ENCODE measurements at regions not wholly inside any gene's neighbourhood (a gene's known extent, or its start where the extent isn't known, plus 50 kb on each side); places are given as distances from the start of the nearest gene placed in this dataset.
"Not testable (repeated sequence)": the region's sequence is repeated elsewhere in the genome, so short reads cannot be mapped to it uniquely, and the experiment has no call there.

DNA sequence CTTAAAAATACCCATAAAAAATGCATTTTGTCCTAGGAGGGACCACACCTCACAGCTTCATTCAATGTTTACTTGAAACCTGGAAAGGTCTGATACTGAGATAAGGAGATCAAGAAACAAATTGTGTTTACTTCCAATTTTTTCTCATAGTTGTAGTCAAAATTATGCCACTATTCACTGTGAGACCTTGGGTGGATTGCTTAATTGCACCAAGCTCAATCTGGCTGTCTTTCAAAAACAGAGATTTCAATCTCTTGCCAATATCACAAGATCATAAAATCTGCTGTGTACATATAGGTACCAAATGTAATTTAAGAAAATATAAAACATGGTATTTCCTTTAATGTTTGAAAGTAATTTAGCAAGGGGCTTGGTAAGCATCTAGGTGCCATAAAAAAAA lies 186.4 kb upstream of the THBS1 start:
- FAIRE-seq (no peak), DNase-seq (ENCODE audit: insufficient read length, low spot score) (no peak)

DNA sequence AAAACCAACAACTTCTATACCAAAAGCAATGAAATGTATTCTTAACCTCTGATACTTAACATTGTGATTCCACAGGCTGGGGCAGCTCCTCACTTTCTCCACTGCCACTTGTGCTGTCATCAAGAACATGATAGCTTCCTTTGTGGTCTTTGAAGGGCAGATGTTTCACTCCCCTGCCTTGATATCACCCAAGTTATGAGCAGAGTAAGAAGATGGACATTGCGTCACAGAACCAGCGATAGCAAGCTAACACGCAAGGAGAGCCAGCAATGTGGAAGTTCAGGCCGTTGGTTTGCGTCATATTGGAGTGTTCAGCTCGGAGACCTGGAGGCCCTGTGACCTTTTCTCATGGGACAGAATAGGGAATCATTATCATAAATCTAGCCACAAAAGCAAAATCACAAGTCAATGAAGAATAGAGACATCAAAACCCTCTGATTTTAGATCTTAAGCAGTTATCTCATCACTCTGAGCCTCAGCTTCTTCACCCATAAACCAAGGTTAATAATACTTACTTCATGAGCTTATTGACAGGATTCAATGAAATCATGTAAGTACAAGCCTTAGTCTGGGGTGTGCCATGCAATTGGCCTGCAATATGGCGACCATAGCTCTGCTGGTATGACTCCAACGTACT lies 183.8 kb upstream of the THBS1 start:
- FAIRE-seq (no peak), DNase-seq (ENCODE audit: insufficient read length, low spot score) (no peak)

DNA sequence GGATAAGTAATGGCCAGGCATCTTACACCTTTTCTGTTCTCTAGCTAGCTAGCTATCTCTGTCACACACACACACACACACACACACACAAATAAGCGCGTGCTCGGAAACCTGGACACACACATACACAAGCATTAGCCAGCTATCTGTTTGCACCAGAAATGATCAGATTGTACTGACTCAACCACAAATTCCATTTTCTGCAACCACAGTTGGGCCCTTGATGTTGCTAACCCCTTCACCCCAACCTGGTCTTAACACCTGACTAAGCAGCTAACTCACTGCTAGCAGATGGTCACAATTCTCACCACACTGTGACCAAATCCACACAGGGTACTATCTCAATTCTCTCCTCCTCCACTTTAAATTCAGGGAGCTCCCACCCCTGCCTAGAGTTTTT lies 183.0 kb upstream of the THBS1 start:
- DNase-seq (ENCODE audit: insufficient read length, low spot score) (no peak), FAIRE-seq (no peak)

DNA sequence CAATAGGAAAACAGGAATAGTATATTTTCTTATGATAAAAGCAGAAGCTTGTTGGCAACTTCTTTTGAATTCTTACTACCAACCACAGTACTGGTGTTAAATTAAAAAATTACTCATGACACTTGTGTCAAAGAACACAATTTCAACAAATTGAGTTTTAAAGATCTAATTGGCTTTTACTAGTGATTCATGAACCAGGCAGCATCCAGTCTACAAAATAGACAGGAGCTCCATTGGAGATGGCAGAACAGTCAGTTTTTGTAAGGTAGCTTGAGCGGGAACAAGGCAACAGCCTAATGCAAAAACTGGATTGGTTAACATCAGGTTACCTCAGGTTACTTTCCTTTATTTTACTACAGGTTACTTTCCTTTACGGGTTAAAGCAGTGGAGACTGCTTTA lies 181.3 kb upstream of the THBS1 start:
- FAIRE-seq (no peak), DNase-seq (ENCODE audit: insufficient read length, low spot score) (no peak)

DNA sequence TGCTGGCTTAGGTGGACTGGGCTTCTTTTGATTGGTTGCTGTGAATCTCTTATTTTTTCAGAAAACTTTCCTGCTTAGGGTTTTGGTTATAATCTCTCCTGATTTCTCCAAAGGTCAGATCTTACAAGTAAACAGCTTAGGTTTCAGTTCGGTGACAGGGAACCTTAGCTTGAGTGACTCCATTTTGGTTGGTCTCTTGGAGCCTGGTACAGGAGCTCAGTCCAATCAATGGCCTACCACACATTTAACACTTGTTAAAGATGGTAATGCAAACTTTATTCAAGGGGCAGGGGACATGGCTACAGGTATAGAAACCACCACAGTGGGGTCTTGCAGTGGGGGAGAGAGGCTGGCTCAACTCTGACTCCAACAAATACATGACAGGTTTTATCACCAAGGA lies 180.9 kb upstream of the THBS1 start:
- no peak for FAIRE-seq
- DNase-seq (ENCODE audit: insufficient read length, low spot score): no peak

DNA sequence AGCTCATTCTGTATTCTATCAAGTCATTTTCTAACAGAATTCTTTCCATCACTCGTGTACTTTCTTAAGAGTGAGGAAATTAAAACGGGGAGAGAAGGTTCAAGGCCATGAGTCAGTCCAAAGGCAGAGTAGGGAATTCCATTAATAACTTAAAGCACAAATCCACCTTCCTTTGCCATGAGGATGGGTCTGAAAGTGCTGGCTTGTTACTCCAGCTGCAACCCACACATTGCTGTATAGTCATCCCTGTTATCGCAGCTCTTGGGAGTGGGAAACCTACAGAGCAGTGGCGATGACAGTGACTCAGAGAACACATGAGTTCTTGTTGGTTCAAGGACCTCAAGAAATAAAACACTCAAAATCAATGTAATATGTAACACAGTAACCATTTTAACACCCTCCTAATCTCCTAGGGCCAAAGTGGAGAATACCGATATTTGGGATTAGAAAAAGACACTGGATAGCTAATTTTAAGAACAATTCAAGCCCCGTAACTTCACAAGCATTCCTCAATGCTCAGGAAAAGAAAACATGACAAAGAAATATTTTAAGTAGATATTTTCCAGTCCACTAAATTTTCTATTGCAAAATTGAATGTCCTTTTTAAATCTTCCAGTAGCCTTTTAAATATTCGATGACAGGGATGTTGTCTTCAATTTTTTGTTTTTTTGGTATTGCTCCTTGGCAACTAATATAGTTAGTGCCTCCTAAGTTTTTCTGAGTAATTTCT lies 179.9 kb upstream of the THBS1 start:
- FAIRE-seq (no peak), DNase-seq (ENCODE audit: insufficient read length, low spot score) (no peak)

DNA sequence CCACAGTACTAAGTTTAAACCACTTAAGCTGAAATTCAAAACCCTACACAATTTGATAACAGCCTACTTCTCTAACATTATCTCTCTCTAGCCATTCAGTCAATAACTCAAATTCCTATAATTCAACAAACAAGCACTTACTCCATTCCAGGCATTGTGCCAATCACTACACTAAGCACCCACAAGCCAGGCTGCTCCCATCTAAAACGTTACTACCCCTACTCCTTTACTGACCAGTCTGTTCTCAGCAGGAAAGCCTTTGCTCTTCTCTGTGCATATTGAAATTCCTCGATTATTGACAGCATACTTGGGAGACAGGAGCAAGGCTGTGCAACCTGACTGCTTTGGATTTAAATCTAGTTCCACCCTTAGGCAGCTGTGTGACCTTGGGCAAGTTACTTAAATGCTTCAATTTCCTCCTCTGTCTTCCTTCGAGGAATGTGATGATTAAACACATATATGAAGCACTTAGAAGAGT lies 177.2 kb upstream of the THBS1 start:
- FAIRE-seq: peak; percentile 57

DNA sequence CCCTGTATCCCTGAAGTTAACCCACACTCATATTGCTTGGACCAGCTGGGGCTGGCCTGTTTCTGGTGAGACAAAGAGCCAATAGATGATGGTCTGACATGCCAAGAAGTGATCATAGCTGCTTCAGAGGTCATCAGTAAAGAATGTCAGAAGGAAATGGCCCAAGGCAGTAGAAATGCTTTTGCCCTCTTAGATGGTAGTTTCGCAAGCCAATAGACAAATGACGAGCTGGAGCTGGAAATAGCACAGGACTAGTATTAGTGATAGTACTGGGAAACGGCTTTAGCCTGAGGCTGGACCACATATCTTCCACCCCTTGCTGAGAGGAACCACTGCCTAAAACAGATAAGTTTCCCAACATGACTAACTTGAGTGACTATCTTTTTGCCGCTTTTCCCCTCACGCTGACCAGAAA lies 176.1 kb upstream of the THBS1 start:
- peak; percentile 70 for FAIRE-seq
- DNase-seq (ENCODE audit: insufficient read length, low spot score): peak; percentile 72

More for the DNA sequence above, 177.2 kb upstream of the THBS1 start:
- no peak for DNase-seq (ENCODE audit: insufficient read length, low spot score)

DNA sequence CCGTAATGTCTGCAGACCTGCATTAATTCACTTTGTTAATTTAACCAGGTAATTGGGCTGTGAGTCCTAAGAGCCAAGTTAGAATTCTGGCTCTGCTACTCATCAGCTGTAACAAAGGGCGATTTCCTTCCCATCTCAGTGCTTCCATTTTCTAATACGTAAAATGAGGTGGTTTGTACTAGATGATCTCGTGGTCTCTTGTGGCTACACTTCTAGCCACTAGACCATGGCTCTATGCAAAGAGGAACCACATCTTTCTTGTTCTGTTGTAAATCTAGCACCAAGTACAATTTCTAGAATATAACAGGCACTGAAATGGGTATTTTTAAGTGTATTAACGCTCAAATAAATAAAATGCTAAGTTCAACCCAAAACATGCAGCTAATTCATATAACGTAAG lies 174.4 kb upstream of the THBS1 start:
- DNase-seq (ENCODE audit: insufficient read length, low spot score): no peak
- FAIRE-seq: no peak

DNA sequence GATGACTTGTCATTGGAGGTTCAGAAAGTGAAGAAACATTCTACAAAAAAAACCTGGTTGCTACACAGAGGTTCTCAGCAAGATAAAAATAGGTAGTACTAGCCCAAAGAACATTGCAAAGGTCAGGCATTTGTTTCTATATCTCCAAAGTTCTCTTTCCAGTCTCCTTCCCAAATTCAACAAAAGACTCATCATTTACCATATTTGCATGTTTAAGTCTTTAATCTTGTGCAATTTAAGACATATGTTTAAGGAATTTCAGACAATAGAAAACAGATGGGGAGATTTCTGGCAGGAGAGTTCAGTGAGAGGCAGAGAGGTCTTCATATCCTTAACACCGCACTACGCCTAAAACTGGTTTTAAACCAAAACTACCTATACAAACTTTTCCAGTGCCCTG lies 173.8 kb upstream of the THBS1 start:
- FAIRE-seq (no peak), DNase-seq (ENCODE audit: insufficient read length, low spot score) (no peak)

DNA sequence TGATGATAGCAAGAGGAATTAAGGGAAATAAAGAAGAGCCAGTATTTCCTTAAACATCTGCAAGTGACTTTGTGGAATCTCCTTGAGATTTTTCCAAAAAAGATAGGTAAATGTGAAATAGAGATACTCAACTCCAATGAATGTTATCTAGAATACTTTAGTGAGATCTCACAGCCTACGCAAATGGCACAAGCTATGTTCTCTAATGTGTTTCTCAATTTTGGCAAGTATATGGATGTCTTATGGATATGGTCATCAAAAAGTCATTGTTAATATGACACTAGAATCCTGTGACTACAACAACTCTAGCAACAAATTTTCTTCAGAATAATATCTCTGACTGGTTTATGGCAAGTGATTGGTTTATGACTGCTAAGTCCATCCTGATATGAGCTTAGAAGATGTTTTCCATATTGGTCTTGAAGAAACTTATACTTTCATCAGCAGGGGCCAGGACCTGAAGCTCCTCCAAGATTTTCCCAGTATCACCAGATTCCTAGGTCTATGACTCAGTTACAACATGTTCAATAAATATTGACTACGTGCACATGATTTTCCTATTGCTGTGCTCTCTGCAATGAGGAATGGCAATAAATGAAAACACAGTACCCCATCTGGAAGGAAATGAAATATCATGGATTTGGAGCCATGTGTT lies 170.9 kb upstream of the THBS1 start:
- no peak for FAIRE-seq

DNA sequence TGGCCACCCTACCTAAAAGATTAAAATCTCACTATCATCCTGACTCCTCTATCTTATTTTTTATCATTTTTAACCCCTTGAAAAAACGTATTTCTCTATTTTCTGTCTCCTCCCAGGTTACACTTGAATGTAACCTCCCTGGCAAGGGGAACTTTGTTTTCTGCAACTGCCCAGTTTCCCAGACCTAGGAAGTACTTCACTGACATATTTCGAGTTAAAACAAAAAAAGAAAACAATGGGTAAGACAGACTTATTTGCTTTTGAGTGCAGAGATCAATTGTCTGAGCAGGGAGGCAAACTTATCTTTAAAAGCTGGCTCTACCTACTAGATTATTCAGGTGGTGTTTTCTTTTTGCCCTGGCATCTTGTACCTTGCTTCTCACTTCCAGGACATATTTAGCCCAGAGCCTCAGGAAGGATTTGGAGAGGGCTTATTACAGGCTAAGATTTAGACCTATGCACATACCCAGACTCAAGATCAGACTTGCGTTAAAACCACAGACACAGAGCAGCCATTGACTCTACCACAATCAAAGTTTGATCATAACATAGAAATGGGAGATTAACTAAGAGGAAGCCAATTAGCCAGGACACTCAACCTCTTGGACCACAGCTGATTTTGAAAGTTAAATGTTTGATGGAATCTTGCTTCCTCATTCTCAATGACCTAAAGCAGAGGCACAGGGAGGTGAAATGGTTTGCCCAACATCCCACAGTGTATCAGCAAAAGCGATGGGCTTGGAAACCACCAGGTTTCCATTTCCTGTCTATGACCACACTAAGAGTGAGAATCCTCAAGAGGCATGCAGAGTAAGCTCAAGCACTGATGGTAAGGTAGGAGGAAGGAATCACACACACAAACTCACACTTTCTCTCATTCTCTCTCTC lies 169.5 kb upstream of the THBS1 start:
- no peak for DNase-seq (ENCODE audit: insufficient read length, low spot score)
- no peak for FAIRE-seq

More for the DNA sequence above, 170.9 kb upstream of the THBS1 start:
- DNase-seq (ENCODE audit: insufficient read length, low spot score): no peak

DNA sequence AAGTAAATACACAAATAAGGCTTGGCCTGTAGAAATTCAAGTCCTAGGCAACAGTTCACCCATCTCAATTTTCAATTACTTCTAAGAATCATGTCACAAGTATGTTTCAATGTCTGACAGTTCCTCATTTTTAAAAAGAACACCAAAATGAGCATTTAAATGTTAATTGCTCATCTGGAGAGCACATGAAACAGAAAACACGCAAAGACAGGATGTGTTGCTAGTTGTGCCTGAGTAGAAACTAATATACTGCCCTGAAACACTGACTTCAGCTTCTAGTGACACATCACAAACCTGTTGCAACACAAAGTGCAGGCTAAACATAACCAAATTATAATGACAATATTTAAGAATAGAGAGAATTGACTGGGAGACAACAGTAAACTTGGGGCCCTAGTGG lies 167.3 kb upstream of the THBS1 start:
- FAIRE-seq (no peak), DNase-seq (ENCODE audit: insufficient read length, low spot score) (no peak)

DNA sequence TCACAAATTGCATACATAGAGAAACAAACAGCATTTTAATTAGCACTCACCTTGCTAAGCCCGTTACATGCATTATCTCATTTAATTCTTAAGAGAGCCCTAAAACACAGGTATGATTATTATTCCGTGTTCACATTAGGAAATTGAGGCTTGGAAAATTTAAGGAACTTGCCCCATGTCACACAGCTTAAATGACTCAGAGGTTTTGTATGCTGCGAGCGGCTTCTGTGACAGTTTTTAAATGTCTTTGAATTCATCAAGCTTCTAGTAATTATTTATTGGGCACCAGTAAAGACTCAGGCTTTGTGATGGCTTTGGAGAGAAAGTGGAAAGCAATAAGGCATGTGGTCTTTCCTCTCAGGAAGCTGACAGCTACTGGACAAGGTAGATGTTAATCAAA lies 166.7 kb upstream of the THBS1 start:
- FAIRE-seq (no peak), DNase-seq (ENCODE audit: insufficient read length, low spot score) (no peak)

DNA sequence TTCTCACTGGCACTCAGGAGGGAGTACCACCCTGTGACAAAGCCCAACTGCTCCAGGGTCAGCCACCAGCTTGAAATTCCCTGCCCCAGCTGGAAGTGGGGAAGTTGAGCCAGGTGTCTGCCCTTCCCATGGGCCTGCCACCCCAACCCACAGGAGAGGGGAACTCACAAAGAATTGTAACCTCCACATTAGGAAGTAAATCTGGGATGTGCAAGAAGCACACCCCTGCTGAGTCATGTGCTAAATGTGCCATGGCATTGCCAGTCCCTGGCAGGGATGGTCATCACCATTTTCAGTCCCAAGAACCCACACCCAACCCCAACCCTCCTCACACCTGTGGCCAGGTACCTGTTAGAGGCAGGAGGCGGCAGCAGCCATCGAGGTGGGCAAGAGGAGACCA lies 165.2 kb upstream of the THBS1 start:
- DNase-seq (ENCODE audit: insufficient read length, low spot score): no peak
- no peak for FAIRE-seq

DNA sequence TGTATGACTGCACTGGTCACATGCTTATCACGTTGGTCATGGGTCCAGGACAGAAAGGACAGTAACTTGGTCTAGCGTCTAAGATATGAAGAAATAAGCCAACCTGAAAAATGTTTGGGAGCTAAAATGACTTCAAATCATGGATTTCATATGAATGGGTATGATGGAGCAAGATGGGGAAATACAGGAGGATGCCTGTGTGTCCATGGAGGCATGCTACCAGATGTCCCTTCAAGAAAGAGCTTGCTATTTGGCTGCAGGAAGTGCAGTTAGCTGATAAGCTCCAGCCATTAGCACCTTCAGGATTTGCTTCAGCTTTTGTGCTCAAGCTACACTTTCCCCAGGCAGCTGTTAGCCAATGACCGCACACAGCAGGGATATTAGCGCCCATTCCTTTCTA lies 164.6 kb upstream of the THBS1 start:
- DNase-seq (ENCODE audit: insufficient read length, low spot score) (no peak), FAIRE-seq (no peak)

DNA sequence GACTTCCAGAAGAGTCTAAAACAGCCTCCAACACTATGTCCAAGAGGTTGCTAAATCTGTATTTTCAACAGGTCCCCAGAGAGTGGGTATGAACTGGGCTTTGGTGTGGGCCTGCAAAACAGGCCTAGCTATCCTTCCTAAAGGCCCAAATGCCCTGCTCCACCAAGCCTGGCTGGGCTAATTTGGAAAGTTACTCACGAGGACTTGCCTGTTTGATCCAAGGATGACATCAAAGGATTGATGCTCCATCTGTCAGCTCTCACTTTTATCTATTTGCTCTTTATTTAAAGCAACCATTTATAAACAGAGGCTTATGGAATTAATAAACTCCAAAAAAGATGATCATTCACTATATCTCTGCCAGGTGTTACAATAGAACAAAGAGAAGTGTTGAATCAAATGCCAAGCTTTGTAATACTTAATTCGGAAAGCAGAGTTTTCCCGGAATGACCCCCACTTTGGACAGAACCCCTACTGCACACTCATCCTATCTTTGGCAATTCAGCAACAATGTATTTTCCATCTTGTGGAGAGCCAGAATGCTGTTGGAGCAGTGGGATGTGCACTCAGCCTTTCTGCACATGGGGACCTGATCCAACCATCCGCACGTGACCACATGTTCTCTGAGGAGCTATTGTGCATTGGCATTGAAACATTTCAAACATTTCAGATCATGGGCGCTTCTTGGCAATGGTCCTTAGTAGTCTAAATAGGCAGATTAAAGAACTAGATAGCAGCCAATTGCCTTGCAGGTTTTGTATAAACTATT lies 163.3 kb upstream of the THBS1 start:
- DNase-seq (ENCODE audit: insufficient read length, low spot score) (no peak), FAIRE-seq (no peak)

DNA sequence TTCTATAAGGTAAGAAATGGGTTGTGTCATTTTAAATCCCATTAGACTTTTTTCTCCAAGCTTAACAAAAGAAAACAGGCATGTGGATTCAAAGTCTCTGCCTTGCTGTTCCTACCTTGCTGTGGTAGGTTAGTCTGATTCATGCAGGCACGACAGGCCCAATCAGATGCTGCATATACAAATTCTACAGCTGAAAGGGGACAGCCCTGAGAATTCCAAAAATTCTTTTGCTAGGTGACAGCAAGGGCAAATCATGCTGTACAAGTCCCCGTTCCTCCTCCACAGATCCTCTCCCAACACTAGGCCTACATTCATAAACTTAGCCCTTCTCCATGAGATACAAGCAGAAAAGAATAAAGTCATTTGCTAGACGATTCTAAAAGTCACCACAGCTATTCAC lies 161.2 kb upstream of the THBS1 start:
- FAIRE-seq (no peak), DNase-seq (ENCODE audit: insufficient read length, low spot score) (no peak)

DNA sequence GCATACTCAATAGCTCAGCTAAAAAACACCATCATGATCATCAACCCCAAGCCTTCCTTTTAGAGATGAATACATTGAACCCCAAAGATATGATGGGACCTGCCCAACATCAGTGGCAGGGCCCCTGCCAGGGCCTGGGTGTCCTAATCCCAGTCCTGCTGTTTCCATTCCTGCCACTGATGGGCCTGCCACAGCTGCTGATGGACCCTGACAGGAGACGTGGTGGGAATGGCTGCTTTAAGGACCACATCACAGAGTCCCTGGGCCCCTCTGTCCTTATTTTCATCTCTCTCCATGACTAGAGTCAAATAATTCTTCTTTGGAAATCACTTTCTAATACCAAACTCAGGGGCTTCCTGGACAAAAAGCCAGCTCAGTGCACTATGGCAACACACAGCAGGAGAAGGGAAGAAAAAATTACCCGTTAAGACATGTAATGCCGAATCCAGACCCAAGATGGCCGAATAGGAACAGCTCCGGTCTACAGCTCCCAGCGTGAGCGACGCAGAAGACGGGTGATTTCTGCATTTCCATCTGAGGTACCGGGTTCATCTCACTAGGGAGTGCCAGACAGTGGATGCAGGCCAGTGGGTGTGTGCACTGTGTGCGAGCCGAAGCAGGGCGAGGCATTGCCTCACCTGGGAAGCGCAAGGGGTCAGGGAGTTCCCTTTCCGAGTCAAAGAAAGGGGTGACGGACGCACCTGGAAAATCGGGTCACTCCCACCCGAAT lies 160.6 kb upstream of the THBS1 start:
- not testable (repeated sequence) for FAIRE-seq

DNA sequence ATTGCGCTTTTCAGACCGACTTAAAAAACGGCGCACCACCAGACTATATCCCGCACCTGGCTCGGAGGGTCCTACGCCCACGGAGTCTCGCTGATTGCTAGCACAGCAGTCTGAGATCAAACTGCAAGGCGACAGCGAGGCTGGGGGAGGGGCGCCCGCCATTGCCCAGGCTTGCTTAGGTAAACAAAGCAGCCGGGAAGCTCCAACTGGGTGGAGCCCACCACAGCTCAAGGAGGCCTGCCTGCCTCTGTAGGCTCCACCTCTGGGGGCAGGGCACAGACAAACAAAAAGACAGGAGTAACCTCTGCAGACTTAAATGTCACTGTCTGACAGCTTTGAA lies 160.1 kb upstream of the THBS1 start:
- not testable (repeated sequence) for FAIRE-seq; DNase-seq (ENCODE audit: insufficient read length, low spot score)

More for the DNA sequence above, 160.6 kb upstream of the THBS1 start:
- DNase-seq (ENCODE audit: insufficient read length, low spot score): not testable (repeated sequence)

Measured in HTR-8/SVneo (cell line).